ENCODE measurements at regions not wholly inside any gene's neighbourhood (a gene's known extent, or its start where the extent isn't known, plus 50 kb on each side); places are given as distances from the start of the nearest gene placed in this dataset.

DNA sequence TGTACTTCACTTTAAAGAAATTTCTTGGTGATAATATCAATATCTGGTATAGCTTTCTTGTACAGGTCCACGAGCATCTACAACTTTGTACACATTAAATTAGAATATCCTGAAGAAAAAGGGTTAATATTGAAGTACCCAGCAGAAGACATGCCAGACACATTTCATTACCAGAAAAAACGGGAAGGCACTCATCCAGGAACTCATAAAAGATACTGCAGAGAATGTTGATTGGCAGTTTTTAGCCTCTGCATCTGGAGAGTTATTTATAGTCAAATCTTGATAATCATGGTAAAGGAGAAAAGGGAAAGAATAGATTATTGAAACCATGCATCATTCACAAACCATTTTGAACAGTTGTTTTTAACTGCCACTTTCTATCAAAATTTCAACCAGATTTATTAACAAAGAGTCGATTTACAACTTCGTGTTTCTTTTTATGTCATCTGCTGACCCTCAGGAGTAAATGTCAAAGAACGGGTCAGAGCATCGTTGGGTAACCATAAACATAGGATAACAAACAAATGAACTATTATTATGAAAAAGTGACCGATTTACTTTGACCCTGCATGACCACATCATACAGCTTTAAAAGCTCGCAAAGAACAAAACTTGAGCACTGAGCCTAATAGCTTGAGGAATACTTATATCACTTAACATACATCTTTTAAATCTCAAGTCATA lies 229.2 kb upstream of the SGK1 start:
- Histone ChIP-seq H3K36me3 (replicated peaks in 1 of 2) (no peaks in the 10 kb centered on the region), H3K9me3 (replicated peaks in 1 of 3) (no peaks in the 10 kb centered on the region), H3K4me3 (no peak overlapping the region), H3K4me1 (replicated peaks in 1 of 2) (peaks cover 0 to 26% of the 10 kb centered on the region in 2 donors), H3K27me3 (no peaks in the 10 kb centered on the region), H3K27ac (no peak overlapping the region)
- DNase-seq: no peak
- 59 to 65% (median 64%) methylated on average over 8 of the region's 8 CpGs for WGBS, 4 donors
- TF ChIP-seq, protein P1, sequence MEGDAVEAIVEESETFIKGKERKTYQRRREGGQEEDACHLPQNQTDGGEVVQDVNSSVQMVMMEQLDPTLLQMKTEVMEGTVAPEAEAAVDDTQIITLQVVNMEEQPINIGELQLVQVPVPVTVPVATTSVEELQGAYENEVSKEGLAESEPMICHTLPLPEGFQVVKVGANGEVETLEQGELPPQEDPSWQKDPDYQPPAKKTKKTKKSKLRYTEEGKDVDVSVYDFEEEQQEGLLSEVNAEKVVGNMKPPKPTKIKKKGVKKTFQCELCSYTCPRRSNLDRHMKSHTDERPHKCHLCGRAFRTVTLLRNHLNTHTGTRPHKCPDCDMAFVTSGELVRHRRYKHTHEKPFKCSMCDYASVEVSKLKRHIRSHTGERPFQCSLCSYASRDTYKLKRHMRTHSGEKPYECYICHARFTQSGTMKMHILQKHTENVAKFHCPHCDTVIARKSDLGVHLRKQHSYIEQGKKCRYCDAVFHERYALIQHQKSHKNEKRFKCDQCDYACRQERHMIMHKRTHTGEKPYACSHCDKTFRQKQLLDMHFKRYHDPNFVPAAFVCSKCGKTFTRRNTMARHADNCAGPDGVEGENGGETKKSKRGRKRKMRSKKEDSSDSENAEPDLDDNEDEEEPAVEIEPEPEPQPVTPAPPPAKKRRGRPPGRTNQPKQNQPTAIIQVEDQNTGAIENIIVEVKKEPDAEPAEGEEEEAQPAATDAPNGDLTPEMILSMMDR (IDR thresholded peaks at IDR 0.05): no peak
- no peak for TF ChIP-seq POLR2A (IDR thresholded peaks at IDR 0.05)
- intact Hi-C loops (cut with DNase I): no loop called here

DNA sequence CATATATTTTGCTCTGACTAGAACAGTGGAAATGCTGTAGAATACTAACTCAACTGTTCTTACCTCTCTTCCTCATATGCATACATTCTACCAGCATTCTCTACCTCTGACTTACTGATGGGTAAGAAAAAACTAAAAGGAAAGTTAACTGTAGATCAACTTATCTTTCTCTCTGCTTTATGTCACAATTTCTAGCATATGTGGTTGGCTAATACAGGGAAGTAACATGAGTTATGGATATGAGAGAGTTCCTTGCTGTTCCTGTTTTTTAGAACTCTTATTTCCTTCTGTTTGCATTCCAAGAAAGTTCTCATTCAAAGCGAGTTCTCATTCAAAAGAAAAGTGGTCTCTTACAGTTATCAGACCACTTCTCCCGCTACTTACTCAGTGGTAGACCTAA lies 226.8 kb upstream of the SGK1 start:
- peaks cover 0 to 9% of the 10 kb centered on the region in 2 donors for H3K4me1 ChIP-seq (replicated peaks in 1 of 2)
- H3K27ac ChIP-seq: no peak overlapping the region
- WGBS, 4 donors: 73 to 82% (median 75%) methylated on average over 2 of the region's 2 CpGs
- no peak for TF ChIP-seq POLR2A (IDR thresholded peaks at IDR 0.05)
- TF ChIP-seq, protein P1 (IDR thresholded peaks at IDR 0.05): no peak
- DNase-seq: no peak
- H3K36me3 ChIP-seq (replicated peaks in 1 of 2): no peaks in the 10 kb centered on the region
- no peak overlapping the region for H3K4me3 ChIP-seq
- H3K9me3 ChIP-seq (replicated peaks in 1 of 3): no peaks in the 10 kb centered on the region
- no peaks in the 10 kb centered on the region for H3K27me3 ChIP-seq
- intact Hi-C loops (cut with DNase I): no loop called here

DNA sequence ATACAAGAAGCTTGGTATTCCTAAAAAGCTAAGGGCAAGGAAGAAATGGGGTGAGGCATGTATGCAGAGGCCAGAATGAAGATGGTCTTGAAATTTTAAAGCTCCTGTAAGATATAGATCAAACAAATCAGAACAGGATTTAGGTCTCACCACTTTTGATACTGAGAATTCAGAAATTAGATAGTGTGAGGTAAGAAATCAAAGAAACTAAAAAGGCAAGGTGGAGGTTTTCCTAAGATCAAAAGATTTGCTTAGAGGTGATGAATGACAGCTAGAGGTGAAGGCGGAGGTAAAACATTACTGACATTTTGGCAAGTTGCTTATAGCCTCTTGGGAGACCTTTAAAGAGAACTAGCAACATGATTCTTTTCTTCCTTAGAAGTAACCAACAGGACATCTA lies 225.2 kb upstream of the SGK1 start:
- peaks cover 0 to 5% of the 10 kb centered on the region in 2 donors for H3K4me1 ChIP-seq (replicated peaks in 1 of 2)
- no peak for TF ChIP-seq POLR2A (IDR thresholded peaks at IDR 0.05)
- TF ChIP-seq, protein P1 (IDR thresholded peaks at IDR 0.05): no peak
- DNase-seq: no peak
- no peaks in the 10 kb centered on the region for H3K27me3 ChIP-seq
- intact Hi-C loops (cut with DNase I): no loop called here
- no peak overlapping the region for H3K4me3 ChIP-seq
- H3K27ac ChIP-seq: no peak overlapping the region
- WGBS, 4 donors: 88 to 97% (median 93%) methylated on average over 1 of the region's 1 CpG
- H3K9me3 ChIP-seq (replicated peaks in 1 of 3): no peaks in the 10 kb centered on the region
- H3K36me3 ChIP-seq (replicated peaks in 1 of 2): no peaks in the 10 kb centered on the region

DNA sequence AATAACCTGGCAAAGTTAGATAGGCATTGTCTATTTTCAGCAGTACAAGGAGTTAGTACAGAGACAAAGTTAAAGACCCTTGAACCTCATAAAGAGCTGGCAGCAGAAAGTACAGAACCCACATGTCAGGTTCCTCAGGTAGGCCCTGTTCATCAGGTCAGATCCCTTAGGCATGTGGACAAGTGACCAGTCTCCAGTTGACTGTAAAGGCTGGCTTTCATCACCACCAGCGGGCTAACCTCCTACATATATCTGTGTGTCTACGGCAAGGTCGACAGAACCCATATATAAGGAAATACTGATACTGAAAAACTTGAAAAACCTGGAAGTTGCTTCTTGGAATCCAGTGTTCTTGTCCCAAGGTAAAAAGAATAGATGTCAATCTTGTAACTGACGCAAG lies 223.1 kb upstream of the SGK1 start:
- DNase-seq: no peak
- no peaks in the 10 kb centered on the region for H3K9me3 ChIP-seq (replicated peaks in 1 of 3)
- no peaks in the 10 kb centered on the region for H3K27me3 ChIP-seq
- intact Hi-C loops (cut with DNase I): no loop called here
- H3K4me3 ChIP-seq: no peak overlapping the region
- H3K4me1 ChIP-seq (replicated peaks in 1 of 2): peaks cover 0 to 5% of the 10 kb centered on the region in 2 donors
- peak overlapping the region in 1 of 5 donors; percentile 65 for H3K27ac ChIP-seq
- TF ChIP-seq, protein P1 (IDR thresholded peaks at IDR 0.05): no peak
- no peak for TF ChIP-seq POLR2A (IDR thresholded peaks at IDR 0.05)
- 92 to 96% (median 96%) methylated on average over 4 of the region's 4 CpGs for WGBS, 4 donors
- H3K36me3 ChIP-seq (replicated peaks in 1 of 2): no peaks in the 10 kb centered on the region

All from adrenal gland (tissue), 9 donors.